ENCODE measurements at regions not wholly inside any gene's neighbourhood (a gene's known extent, or its start where the extent isn't known, plus 50 kb on each side); places are given as distances from the start of the nearest gene placed in this dataset.
"Not testable (repeated sequence)": the region's sequence is repeated elsewhere in the genome, so short reads cannot be mapped to it uniquely, and the experiment has no call there.

- Histone ChIP-seq H3K9ac (ENCODE audit: low read length) (no peak overlapping the region), H3K27me3 (ENCODE audit: control insufficient read depth, insufficient read depth, low read length) (no peaks in the 10 kb centered on the region), H3K4me3 (ENCODE audit: low read length) (no peak overlapping the region), H3K36me3 (ENCODE audit: control insufficient read depth, insufficient read depth, low read length) (no peaks in the 10 kb centered on the region), H3K9me3 (ENCODE audit: control insufficient read depth, low read length) (no peaks in the 10 kb centered on the region), H3K4me1 (ENCODE audit: control insufficient read depth, insufficient read depth, low read length) (no peaks in the 10 kb centered on the region)
These were observed 97.9 kb downstream of the DLEU7 start for GRCh38 chr13:50745542-50746115.

- no peaks in the 10 kb centered on the region for H3K27me3 ChIP-seq (ENCODE audit: control insufficient read depth, insufficient read depth, low read length)
These were observed 95.6 kb downstream of the DLEU7 start for GRCh38 chr13:50747737-50748350.

GRCh38 chr13:50753221-50753620, 90.3 kb downstream of the DLEU7 start:
- H3K27me3 ChIP-seq (ENCODE audit: control insufficient read depth, insufficient read depth, low read length); H3K9me3 ChIP-seq (ENCODE audit: control insufficient read depth, low read length); H3K9ac ChIP-seq (ENCODE audit: low read length); H3K4me1 ChIP-seq (ENCODE audit: control insufficient read depth, insufficient read depth, low read length); H3K4me3 ChIP-seq (ENCODE audit: low read length); H3K36me3 ChIP-seq (ENCODE audit: control insufficient read depth, insufficient read depth, low read length): not testable (repeated sequence)

More at GRCh38 chr13:50747737-50748350, 95.6 kb downstream of the DLEU7 start:
- no peaks in the 10 kb centered on the region for H3K9me3 ChIP-seq (ENCODE audit: control insufficient read depth, low read length)
- H3K4me1 ChIP-seq (ENCODE audit: control insufficient read depth, insufficient read depth, low read length): no peaks in the 10 kb centered on the region
- H3K9ac ChIP-seq (ENCODE audit: low read length): no peak overlapping the region
- H3K36me3 ChIP-seq (ENCODE audit: control insufficient read depth, insufficient read depth, low read length): no peaks in the 10 kb centered on the region
- H3K4me3 ChIP-seq (ENCODE audit: low read length): no peak overlapping the region

- not testable (repeated sequence) for H3K4me1 ChIP-seq (ENCODE audit: control insufficient read depth, insufficient read depth, low read length); H3K9ac ChIP-seq (ENCODE audit: low read length); H3K4me3 ChIP-seq (ENCODE audit: low read length); H3K36me3 ChIP-seq (ENCODE audit: control insufficient read depth, insufficient read depth, low read length); H3K9me3 ChIP-seq (ENCODE audit: control insufficient read depth, low read length); H3K27me3 ChIP-seq (ENCODE audit: control insufficient read depth, insufficient read depth, low read length)
These were observed 87.4 kb downstream of the DLEU7 start for GRCh38 chr13:50755862-50756685.

- no peak overlapping the region for H3K9ac ChIP-seq (ENCODE audit: low read length)
- no peaks in the 10 kb centered on the region for H3K27me3 ChIP-seq (ENCODE audit: control insufficient read depth, insufficient read depth, low read length)
- no peak overlapping the region for H3K4me3 ChIP-seq (ENCODE audit: low read length)
- H3K9me3 ChIP-seq (ENCODE audit: control insufficient read depth, low read length): no peaks in the 10 kb centered on the region
- no peaks in the 10 kb centered on the region for H3K36me3 ChIP-seq (ENCODE audit: control insufficient read depth, insufficient read depth, low read length)
- H3K4me1 ChIP-seq (ENCODE audit: control insufficient read depth, insufficient read depth, low read length): no peaks in the 10 kb centered on the region
These were observed 86.5 kb downstream of the DLEU7 start for GRCh38 chr13:50757008-50757407.

GRCh38 chr13:50758796-50759195, 84.7 kb downstream of the DLEU7 start:
- no peaks in the 10 kb centered on the region for H3K9me3 ChIP-seq (ENCODE audit: control insufficient read depth, low read length)
- H3K4me3 ChIP-seq (ENCODE audit: low read length): no peak overlapping the region
- no peaks in the 10 kb centered on the region for H3K36me3 ChIP-seq (ENCODE audit: control insufficient read depth, insufficient read depth, low read length)
- H3K27me3 ChIP-seq (ENCODE audit: control insufficient read depth, insufficient read depth, low read length): no peaks in the 10 kb centered on the region
- H3K9ac ChIP-seq (ENCODE audit: low read length): no peak overlapping the region
- H3K4me1 ChIP-seq (ENCODE audit: control insufficient read depth, insufficient read depth, low read length): no peaks in the 10 kb centered on the region

GRCh38 chr13:50760751-50761150, 82.7 kb downstream of the DLEU7 start:
- Histone ChIP-seq H3K4me3 (ENCODE audit: low read length) (no peak overlapping the region), H3K27me3 (ENCODE audit: control insufficient read depth, insufficient read depth, low read length) (no peaks in the 10 kb centered on the region), H3K4me1 (ENCODE audit: control insufficient read depth, insufficient read depth, low read length) (no peaks in the 10 kb centered on the region), H3K36me3 (ENCODE audit: control insufficient read depth, insufficient read depth, low read length) (no peaks in the 10 kb centered on the region), H3K9me3 (ENCODE audit: control insufficient read depth, low read length) (no peaks in the 10 kb centered on the region), H3K9ac (ENCODE audit: low read length) (no peak overlapping the region)

GRCh38 chr13:50761406-50761805, 82.1 kb downstream of the DLEU7 start:
- Histone ChIP-seq H3K9ac (ENCODE audit: low read length) (no peak overlapping the region), H3K27me3 (ENCODE audit: control insufficient read depth, insufficient read depth, low read length) (no peaks in the 10 kb centered on the region), H3K36me3 (ENCODE audit: control insufficient read depth, insufficient read depth, low read length) (no peaks in the 10 kb centered on the region), H3K4me1 (ENCODE audit: control insufficient read depth, insufficient read depth, low read length) (no peaks in the 10 kb centered on the region), H3K4me3 (ENCODE audit: low read length) (no peak overlapping the region), H3K9me3 (ENCODE audit: control insufficient read depth, low read length) (no peaks in the 10 kb centered on the region)

- H3K36me3 ChIP-seq (ENCODE audit: control insufficient read depth, insufficient read depth, low read length): no peaks in the 10 kb centered on the region
- H3K27me3 ChIP-seq (ENCODE audit: control insufficient read depth, insufficient read depth, low read length): no peaks in the 10 kb centered on the region
- H3K9ac ChIP-seq (ENCODE audit: low read length): no peak overlapping the region
- no peaks in the 10 kb centered on the region for H3K9me3 ChIP-seq (ENCODE audit: control insufficient read depth, low read length)
- H3K4me3 ChIP-seq (ENCODE audit: low read length): no peak overlapping the region
- no peaks in the 10 kb centered on the region for H3K4me1 ChIP-seq (ENCODE audit: control insufficient read depth, insufficient read depth, low read length)
These were observed 80.4 kb downstream of the DLEU7 start for GRCh38 chr13:50762969-50763567.

GRCh38 chr13:50766013-50766412, 77.5 kb downstream of the DLEU7 start:
- Histone ChIP-seq H3K4me1 (ENCODE audit: control insufficient read depth, insufficient read depth, low read length) (no peaks in the 10 kb centered on the region), H3K4me3 (ENCODE audit: low read length) (no peak overlapping the region), H3K27me3 (ENCODE audit: control insufficient read depth, insufficient read depth, low read length) (no peaks in the 10 kb centered on the region), H3K36me3 (ENCODE audit: control insufficient read depth, insufficient read depth, low read length) (no peaks in the 10 kb centered on the region), H3K9ac (ENCODE audit: low read length) (no peak overlapping the region), H3K9me3 (ENCODE audit: control insufficient read depth, low read length) (no peaks in the 10 kb centered on the region)

- Histone ChIP-seq H3K9ac (ENCODE audit: low read length) (no peak overlapping the region), H3K4me3 (ENCODE audit: low read length) (no peak overlapping the region), H3K9me3 (ENCODE audit: control insufficient read depth, low read length) (no peaks in the 10 kb centered on the region), H3K4me1 (ENCODE audit: control insufficient read depth, insufficient read depth, low read length) (no peaks in the 10 kb centered on the region), H3K36me3 (ENCODE audit: control insufficient read depth, insufficient read depth, low read length) (no peaks in the 10 kb centered on the region), H3K27me3 (ENCODE audit: control insufficient read depth, insufficient read depth, low read length) (no peaks in the 10 kb centered on the region)
These were observed 76.8 kb downstream of the DLEU7 start for GRCh38 chr13:50766695-50767094.

GRCh38 chr13:50772881-50773280, 70.6 kb downstream of the DLEU7 start:
- H3K4me1 ChIP-seq (ENCODE audit: control insufficient read depth, insufficient read depth, low read length); H3K4me3 ChIP-seq (ENCODE audit: low read length); H3K9me3 ChIP-seq (ENCODE audit: control insufficient read depth, low read length); H3K9ac ChIP-seq (ENCODE audit: low read length); H3K36me3 ChIP-seq (ENCODE audit: control insufficient read depth, insufficient read depth, low read length); H3K27me3 ChIP-seq (ENCODE audit: control insufficient read depth, insufficient read depth, low read length): not testable (repeated sequence)
